GM12878 (cell line): ENCODE measurements at regions not wholly inside any gene's neighbourhood (a gene's known extent, or its start where the extent isn't known, plus 50 kb on each side); places are given as distances from the start of the nearest gene placed in this dataset.
A peak's percentile ranks its signal among the peaks of the same experiment; 100 is the strongest.

Experiments
- ATAC-seq: fragments of 200-7000 bp; cut with Tn5 transposase; 3 replicates; pipeline ENCODE4 v1.9.1; 2020; ENCODE audit warnings: mild to moderate bottlenecking, moderate library complexity
- BruUV-seq: library from RNA; stranded (reverse); fragments of 400-500 nt; replicated peaks from 2 replicates; lab custom pipeline; 2021; lab: Mats Ljungman, UMichigan
- CTCF ChIA-PET: fragments of 300-600 bp; sonication (Branson Sonifier 250); formaldehyde crosslinking; extraction: SDS; loops from one replicate; lab custom pipeline; 2021; ENCODE audit warnings: inconsistent platforms; lab: Yijun Ruan, JAX
- POLR2A ChIA-PET: fragments of 350-600 bp; formaldehyde crosslinking; extraction: SDS; loops from one replicate; lab custom pipeline; 2021; ENCODE audit warnings: inconsistent platforms; lab: Charles Lee
- RAD21 ChIA-PET: fragments of 300-600 bp; sonication (Branson Sonifier 250); formaldehyde crosslinking; loops from one replicate; lab custom pipeline; 2023; ENCODE audit warnings: antibody characterized with exemption; ENCODE audit not compliant: unreplicated experiment; lab: Charles Lee
- SMC1A ChIA-PET: fragments of 300-600 bp; sonication (Branson Sonifier 250); formaldehyde crosslinking; loops from one replicate; lab custom pipeline; 2023; ENCODE audit not compliant: unreplicated experiment, uncharacterized antibody; lab: Charles Lee
- DNase-seq: peaks from one replicate; pipeline ENCODE4 v3.0.0-alpha.2; 2011; ENCODE audit warnings: low read depth, low spot score
- FAIRE-seq: peaks from 3 replicates; lab custom pipeline; 2011; peaks lifted over from hg19 to GRCh38; lab: Jason Lieb, UNC
- H2AFZ ChIP-seq: 2 replicates; pipeline ENCODE4 v1.6.0; 2011; ENCODE audit warnings: low read depth, low read length, control low read depth; ENCODE audit not compliant: control insufficient read depth
- H3K27ac ChIP-seq: 2 replicates; pipeline ENCODE4 v1.5.1; 2011; ENCODE audit warnings: control low read depth; ENCODE audit not compliant: control insufficient read depth, insufficient read depth
- H3K27me3 ChIP-seq, 2 experiments: replicated peaks in 1 of 2; 2 replicates each; pipeline versions ENCODE4 v1.6.0 to v1.6.1; 2011; ENCODE audit warnings: low read length in 1 of 2; ENCODE audit not compliant: control insufficient read depth in 2 of 2, insufficient read depth in 2 of 2
- H3K36me3 ChIP-seq, 2 experiments: 2 replicates each; pipeline ENCODE4 v1.5.1; 2011; ENCODE audit warnings: low read length in 1 of 2; ENCODE audit not compliant: control insufficient read depth in 2 of 2, insufficient read depth in 2 of 2
- H3K4me1 ChIP-seq: 2 replicates; pipeline ENCODE4 v1.6.1; 2011; ENCODE audit warnings: mild to moderate bottlenecking, low read length, moderate library complexity, mixed read lengths; ENCODE audit not compliant: control insufficient read depth, insufficient read depth
- H3K4me2 ChIP-seq: 2 replicates; pipeline ENCODE4 v1.6.0; 2011; ENCODE audit warnings: control low read depth; ENCODE audit not compliant: control insufficient read depth, insufficient read depth
- H3K4me3 ChIP-seq: fragments of 200-600 bp; sonication (generic); 2 replicates; pipeline ENCODE4 v1.5.1; 2016
- H3K79me2 ChIP-seq: 2 replicates; pipeline ENCODE4 v1.6.0; 2011; ENCODE audit warnings: low read length; ENCODE audit not compliant: control insufficient read depth, insufficient read depth
- H3K9ac ChIP-seq: 2 replicates; pipeline ENCODE4 v1.8.0; 2011; ENCODE audit warnings: low read length, control low read depth, mixed read lengths; ENCODE audit not compliant: control insufficient read depth, insufficient read depth
- H3K9me3 ChIP-seq: replicated peaks from 3 replicates; pipeline ENCODE4 v1.5.1; 2011; ENCODE audit warnings: mild to moderate bottlenecking, low read length; ENCODE audit not compliant: control insufficient read depth, insufficient read depth
- H4K20me1 ChIP-seq: 2 replicates; pipeline ENCODE4 v1.6.0; 2011; ENCODE audit not compliant: control insufficient read depth, insufficient read depth
- BCL11A ChIP-seq: IDR thresholded peaks from 2 replicates; pipeline ENCODE4 v1.6.1; 2011; ENCODE audit warnings: low read depth, low read length
- CREB1 ChIP-seq: IDR thresholded peaks from 2 replicates; pipeline ENCODE4 v1.6.1; 2012; ENCODE audit warnings: low read depth, mild to moderate bottlenecking, inconsistent platforms
- CTCF ChIP-seq, 3 experiments: IDR thresholded peaks in 2 of 3; conservative IDR thresholded peaks in 1 of 3; 2 replicates each; pipeline ENCODE4 v1.5.1; 2011; ENCODE audit warnings: low read depth in 3 of 3, low read length in 3 of 3, mild to moderate bottlenecking in 3 of 3, control low read depth in 2 of 3, moderate library complexity in 2 of 3, inconsistent platforms in 1 of 3, mixed read lengths in 1 of 3; ENCODE audit not compliant: control insufficient read depth in 2 of 3, insufficient read depth in 1 of 3; ENCODE audit errors: extremely low read depth in 1 of 3
- DPF2 ChIP-seq: fragments of 450-650 bp; IDR thresholded peaks from 2 replicates; pipeline ENCODE4 v1.6.1; 2017; ENCODE audit warnings: mild to moderate bottlenecking
- FOXM1 ChIP-seq: IDR thresholded peaks from 2 replicates; pipeline ENCODE4 v1.6.1; 2012; ENCODE audit warnings: low read depth, mild to moderate bottlenecking, inconsistent platforms, low read length, moderate library complexity
- HSF1 ChIP-seq: fragments of 150-350 bp; IDR thresholded peaks from 2 replicates; pipeline ENCODE4 v1.6.1; 2014; ENCODE audit warnings: mild to moderate bottlenecking, low read depth, low read length
- MTA2 ChIP-seq: fragments of 450-650 bp; IDR thresholded peaks from 2 replicates; pipeline ENCODE4 v1.6.1; 2016; ENCODE audit warnings: low read depth, mild to moderate bottlenecking, moderate library complexity
- RAD21 ChIP-seq: IDR thresholded peaks from 2 replicates; pipeline ENCODE4 v1.6.1; 2011; ENCODE audit warnings: mild to moderate bottlenecking, low read depth, low read length, moderate library complexity; ENCODE audit not compliant: insufficient read depth
- RB1 ChIP-seq: fragments of 450-650 bp; formaldehyde crosslinking; IDR thresholded peaks from 2 replicates; pipeline ENCODE4 v1.6.1; 2017; ENCODE audit warnings: mild to moderate bottlenecking, borderline replicate concordance
- SMC3 ChIP-seq: IDR thresholded peaks from 2 replicates; pipeline ENCODE4 v1.6.1; 2011; ENCODE audit warnings: low read length, improper control_type of control experiment, borderline replicate concordance
- TAF1 ChIP-seq: IDR thresholded peaks from 2 replicates; pipeline ENCODE4 v1.6.1; 2011; ENCODE audit warnings: mild to moderate bottlenecking, low read depth, low read length, borderline replicate concordance
- WRNIP1 ChIP-seq: IDR thresholded peaks from 2 replicates; pipeline ENCODE4 v1.6.1; 2011; ENCODE audit warnings: low read depth, low read length, improper control_type of control experiment, borderline replicate concordance
- ZBED1 ChIP-seq: IDR thresholded peaks from 2 replicates; pipeline ENCODE4 v1.6.1; 2016; ENCODE audit warnings: borderline replicate concordance
- ZBTB4 ChIP-seq: fragments of 450-650 bp; formaldehyde crosslinking; IDR thresholded peaks from 2 replicates; pipeline ENCODE4 v1.4.0; 2022; ENCODE audit warnings: mild to moderate bottlenecking, moderate library complexity
- WGBS: methylation state at CpG from one replicate; pipeline ENCODE4 v1.1.6; 2016; ENCODE audit warnings: low lambda C conversion rate; ENCODE audit not compliant: insufficient replicate concordance, insufficient coverage; ENCODE audit errors: missing lambda C conversion rate; 5-methylcytosine and 5-hydroxymethylcytosine counted together
- in situ Hi-C: fragments of 300-500 bp; cut with MboI; formaldehyde crosslinking; loops from 9 replicates; pipeline ENCODE4 v1.14.3; 2018; ENCODE audit warnings: mixed read lengths
- intact Hi-C: fragments of 100-400 bp; cut with micrococcal nuclease; formaldehyde crosslinking; loops from one replicate; pipeline ENCODE4 v1.14.2; 2022; ENCODE audit not compliant: unreplicated experiment

GRCh38 chr7:88546808-88547207 lies 212.7 kb upstream of the ZNF804B start:
- BruUV-seq, result no TSS peak
- ATAC-seq (peak; percentile 94), DNase-seq (peak; percentile 20), FAIRE-seq (peak; percentile 61)
- Histone ChIP-seq H3K4me2 (no peak overlapping the region), H3K4me1 (no peaks in the 10 kb centered on the region), H3K9ac (no peak overlapping the region), H3K9me3 (no peaks in the 10 kb centered on the region; the same call in 2 of the 3 replicates), H3K27me3 (no peaks in the 10 kb centered on the region), H2AFZ (no peak overlapping the region), H3K27ac (no peak overlapping the region), H3K4me3 (no peak overlapping the region), H4K20me1 (no peaks in the 10 kb centered on the region), H3K79me2 (no peaks in the 10 kb centered on the region), H3K36me3 (no peaks in the 10 kb centered on the region)
- ChIA-PET SMC1A (interaction anchor here (0.6 to 4.6 kb wide), 15 partner anchors 9 to 1076 kb away, joined by 3 to 50 read pairs (median 3); no protein-coding TSS in a partner anchor), POLR2A (no interaction called here), RAD21 (interaction anchor here (0.6 to 7.2 kb wide), 8 partner anchors 145 to 1881 kb away, joined by 3 to 58 read pairs (median 3); no protein-coding TSS in a partner anchor), CTCF (interaction anchor here (0.6 to 6.2 kb wide), 15 partner anchors 17 to 1077 kb away, joined by 3 to 78 read pairs (median 4); no protein-coding TSS in a partner anchor)
- 0% methylated on average over 2 of the region's 2 CpGs for WGBS
- in situ Hi-C loops, result loop anchor here (5.0 kb wide), 2 partner anchors 290 to 1075 kb away; no protein-coding TSS in a partner anchor
- TF ChIP-seq CREB1, result no peak
- no peak for TF ChIP-seq MTA2
- TF ChIP-seq HSF1, result no peak
- TF ChIP-seq RAD21, result peak; percentile 90
- peak; percentile 65 to 71 (median 66); a peak in 5 of 6 replicates for TF ChIP-seq CTCF (IDR thresholded peaks at IDR 0.05 in 2 of 3, conservative IDR thresholded peaks at IDR 0.05 in 1 of 3; ENCODE audit: control insufficient read depth in 2 of 3, extremely low read depth in 1 of 3, insufficient read depth in 1 of 3, low read depth in 3 of 3, low read length in 3 of 3)
- no peak for TF ChIP-seq WRNIP1
- TF ChIP-seq RB1, result peak; percentile 41; the same call in 1 of the 2 replicates
- peak; percentile 76; the same call in 1 of the 2 replicates for TF ChIP-seq SMC3
- TF ChIP-seq DPF2, result 0 out of 2 replicates have a peak, but pooled peaks have one; percentile 31
- no peak for TF ChIP-seq BCL11A
- no peak for TF ChIP-seq TAF1
- TF ChIP-seq FOXM1, result 0 out of 2 replicates have a peak, but pooled peaks have one; percentile 19
- TF ChIP-seq ZBED1, result no peak
- TF ChIP-seq ZBTB4 (CRISPR knock-in tag), result no peak
- TF ChIP-seq, all 136 proteins: peak for 6
- intact Hi-C loops, result loop anchor here (1.0 to 10.0 kb wide), 4 partner anchors 142 to 1076 kb away; no protein-coding TSS in a partner anchor
